GM12878 (cell line): ENCODE measurements at regions not wholly inside any gene's neighbourhood (a gene's known extent, or its start where the extent isn't known, plus 50 kb on each side); places are given as distances from the start of the nearest gene placed in this dataset.

Experiments
- ATAC-seq: fragments of 200-7000 bp; cut with Tn5 transposase; 3 replicates; pipeline ENCODE4 v1.9.1; 2020; ENCODE audit warnings: mild to moderate bottlenecking, moderate library complexity
- BruUV-seq: library from RNA; stranded (reverse); fragments of 400-500 nt; replicated peaks from 2 replicates; lab custom pipeline; 2021; lab: Mats Ljungman, UMichigan
- CTCF ChIA-PET: fragments of 300-600 bp; sonication (Branson Sonifier 250); formaldehyde crosslinking; extraction: SDS; loops from one replicate; lab custom pipeline; 2021; ENCODE audit warnings: inconsistent platforms; lab: Yijun Ruan, JAX
- POLR2A ChIA-PET: fragments of 350-600 bp; formaldehyde crosslinking; extraction: SDS; loops from one replicate; lab custom pipeline; 2021; ENCODE audit warnings: inconsistent platforms; lab: Charles Lee
- RAD21 ChIA-PET: fragments of 300-600 bp; sonication (Branson Sonifier 250); formaldehyde crosslinking; loops from one replicate; lab custom pipeline; 2023; ENCODE audit warnings: antibody characterized with exemption; ENCODE audit not compliant: unreplicated experiment; lab: Charles Lee
- SMC1A ChIA-PET: fragments of 300-600 bp; sonication (Branson Sonifier 250); formaldehyde crosslinking; loops from one replicate; lab custom pipeline; 2023; ENCODE audit not compliant: unreplicated experiment, uncharacterized antibody; lab: Charles Lee
- DNase-seq: peaks from one replicate; pipeline ENCODE4 v3.0.0-alpha.2; 2011; ENCODE audit warnings: low read depth, low spot score
- FAIRE-seq: peaks from 3 replicates; lab custom pipeline; 2011; peaks lifted over from hg19 to GRCh38; lab: Jason Lieb, UNC
- H2AFZ ChIP-seq: 2 replicates; pipeline ENCODE4 v1.6.0; 2011; ENCODE audit warnings: low read depth, low read length, control low read depth; ENCODE audit not compliant: control insufficient read depth
- H3K27ac ChIP-seq: 2 replicates; pipeline ENCODE4 v1.5.1; 2011; ENCODE audit warnings: control low read depth; ENCODE audit not compliant: control insufficient read depth, insufficient read depth
- H3K27me3 ChIP-seq, 2 experiments: replicated peaks in 1 of 2; 2 replicates each; pipeline versions ENCODE4 v1.6.0 to v1.6.1; 2011; ENCODE audit warnings: low read length in 1 of 2; ENCODE audit not compliant: control insufficient read depth in 2 of 2, insufficient read depth in 2 of 2
- H3K36me3 ChIP-seq, 2 experiments: 2 replicates each; pipeline ENCODE4 v1.5.1; 2011; ENCODE audit warnings: low read length in 1 of 2; ENCODE audit not compliant: control insufficient read depth in 2 of 2, insufficient read depth in 2 of 2
- H3K4me1 ChIP-seq: 2 replicates; pipeline ENCODE4 v1.6.1; 2011; ENCODE audit warnings: mild to moderate bottlenecking, low read length, moderate library complexity, mixed read lengths; ENCODE audit not compliant: control insufficient read depth, insufficient read depth
- H3K4me2 ChIP-seq: 2 replicates; pipeline ENCODE4 v1.6.0; 2011; ENCODE audit warnings: control low read depth; ENCODE audit not compliant: control insufficient read depth, insufficient read depth
- H3K4me3 ChIP-seq: fragments of 200-600 bp; sonication (generic); 2 replicates; pipeline ENCODE4 v1.5.1; 2016
- H3K79me2 ChIP-seq: 2 replicates; pipeline ENCODE4 v1.6.0; 2011; ENCODE audit warnings: low read length; ENCODE audit not compliant: control insufficient read depth, insufficient read depth
- H3K9ac ChIP-seq: 2 replicates; pipeline ENCODE4 v1.8.0; 2011; ENCODE audit warnings: low read length, control low read depth, mixed read lengths; ENCODE audit not compliant: control insufficient read depth, insufficient read depth
- H3K9me3 ChIP-seq: replicated peaks from 3 replicates; pipeline ENCODE4 v1.5.1; 2011; ENCODE audit warnings: mild to moderate bottlenecking, low read length; ENCODE audit not compliant: control insufficient read depth, insufficient read depth
- H4K20me1 ChIP-seq: 2 replicates; pipeline ENCODE4 v1.6.0; 2011; ENCODE audit not compliant: control insufficient read depth, insufficient read depth
- EGR1 ChIP-seq, 2 experiments: IDR thresholded peaks; 1 replicate in 1 of 2; 2 replicates in 1 of 2; pipeline ENCODE4 v1.6.1; 2011 to 2012; ENCODE audit warnings: low read depth in 2 of 2, low read length in 2 of 2, borderline replicate concordance in 1 of 2, mild to moderate bottlenecking in 1 of 2, moderate library complexity in 1 of 2
- FOS ChIP-seq: IDR thresholded peaks from 3 replicates; pipeline ENCODE4 v1.6.1; 2011; ENCODE audit warnings: borderline replicate concordance; ENCODE audit not compliant: insufficient read length; ENCODE audit errors: extremely low read depth
- KDM1A ChIP-seq: fragments of 200-600 bp; sonication (generic); IDR thresholded peaks from 2 replicates; pipeline ENCODE4 v1.6.1; 2016; ENCODE audit warnings: borderline replicate concordance
- LARP7 ChIP-seq: fragments of 450-650 bp; IDR thresholded peaks from 2 replicates; pipeline ENCODE4 v1.6.1; 2017; ENCODE audit warnings: mild to moderate bottlenecking
- RELA ChIP-seq: fragments of 450-650 bp; IDR thresholded peaks from 2 replicates; pipeline ENCODE4 v1.8.0; 2014; ENCODE audit warnings: borderline replicate concordance; ENCODE audit not compliant: partially characterized antibody
- STAT1 ChIP-seq: fragments of 450-650 bp; conservative IDR thresholded peaks from 2 replicates; pipeline ENCODE4 v1.6.1; 2014; ENCODE audit warnings: antibody characterized with exemption, mild to moderate bottlenecking
- USF2 ChIP-seq: IDR thresholded peaks from 2 replicates; pipeline ENCODE4 v1.6.1; 2011; ENCODE audit warnings: low read depth, low read length, improper control_type of control experiment, borderline replicate concordance
- YBX1 ChIP-seq: fragments of 450-650 bp; IDR thresholded peaks from 2 replicates; pipeline ENCODE4 v1.6.1; 2016; ENCODE audit warnings: antibody characterized with exemption
- ZBED1 ChIP-seq: IDR thresholded peaks from 2 replicates; pipeline ENCODE4 v1.6.1; 2016; ENCODE audit warnings: borderline replicate concordance
- ZNF592 ChIP-seq: fragments of 450-650 bp; IDR thresholded peaks from 2 replicates; pipeline ENCODE4 v1.6.1; 2017; ENCODE audit warnings: mild to moderate bottlenecking, moderate library complexity
- WGBS: methylation state at CpG from one replicate; pipeline ENCODE4 v1.1.6; 2016; ENCODE audit warnings: low lambda C conversion rate; ENCODE audit not compliant: insufficient replicate concordance, insufficient coverage; ENCODE audit errors: missing lambda C conversion rate; 5-methylcytosine and 5-hydroxymethylcytosine counted together
- in situ Hi-C: fragments of 300-500 bp; cut with MboI; formaldehyde crosslinking; loops from 9 replicates; pipeline ENCODE4 v1.14.3; 2018; ENCODE audit warnings: mixed read lengths
- intact Hi-C: fragments of 100-400 bp; cut with micrococcal nuclease; formaldehyde crosslinking; loops from one replicate; pipeline ENCODE4 v1.14.2; 2022; ENCODE audit not compliant: unreplicated experiment
- TF ChIP-seq, protein P1 (sequence below): fragments of 450-650 bp; IDR thresholded peaks from 2 replicates; pipeline ENCODE4 v1.6.1; 2014; ENCODE audit warnings: mild to moderate bottlenecking
- TF ChIP-seq, protein P2 (sequence below), 3 experiments: IDR thresholded peaks in 2 of 3; conservative IDR thresholded peaks in 1 of 3; 2 replicates each; pipeline ENCODE4 v1.5.1; 2011; ENCODE audit warnings: low read depth in 3 of 3, low read length in 3 of 3, mild to moderate bottlenecking in 3 of 3, control low read depth in 2 of 3, moderate library complexity in 2 of 3, inconsistent platforms in 1 of 3, mixed read lengths in 1 of 3; ENCODE audit not compliant: control insufficient read depth in 2 of 3, insufficient read depth in 1 of 3; ENCODE audit errors: extremely low read depth in 1 of 3

GRCh38 chr7:25520516-25520915 lies 292.2 kb upstream of the NPVF start:
- no peaks in the 10 kb centered on the region for H4K20me1 ChIP-seq
- intact Hi-C loops, result no loop called here

More at GRCh38 chr7:25520516-25520915, 292.2 kb upstream of the NPVF start:
- Histone ChIP-seq H3K27me3 (peaks cover 0 to under 1% of the 10 kb centered on the region in 2 experiments; a peak in 1 of 4 replicates), H3K4me3 (no peak overlapping the region), H3K9me3 (no peaks in the 10 kb centered on the region), H3K4me2 (no peak overlapping the region), H3K4me1 (no peaks in the 10 kb centered on the region), H3K79me2 (no peaks in the 10 kb centered on the region), H3K9ac (no peak overlapping the region), H3K36me3 (no peaks in the 10 kb centered on the region), H2AFZ (no peak overlapping the region), H3K27ac (no peak overlapping the region)
- POLR2A ChIA-PET, result no interaction called here
- DNase-seq (no peak), ATAC-seq (no peak), FAIRE-seq (no peak)
- SMC1A ChIA-PET, result no interaction called here
- in situ Hi-C loops, result no loop called here
- BruUV-seq, result no TSS peak
- TF ChIP-seq LARP7 (no peak), YBX1 (no peak), RELA (no peak), FOS (no peak), KDM1A (no peak), USF2 (no peak), EGR1 (IDR thresholded peaks at IDR 0.05; ENCODE audit: borderline replicate concordance in 1 of 2, low read depth in 2 of 2, low read length in 2 of 2) (no peak), STAT1 (no peak), ZNF592 (no peak), ZBED1 (no peak)
- TF ChIP-seq, protein P1, sequence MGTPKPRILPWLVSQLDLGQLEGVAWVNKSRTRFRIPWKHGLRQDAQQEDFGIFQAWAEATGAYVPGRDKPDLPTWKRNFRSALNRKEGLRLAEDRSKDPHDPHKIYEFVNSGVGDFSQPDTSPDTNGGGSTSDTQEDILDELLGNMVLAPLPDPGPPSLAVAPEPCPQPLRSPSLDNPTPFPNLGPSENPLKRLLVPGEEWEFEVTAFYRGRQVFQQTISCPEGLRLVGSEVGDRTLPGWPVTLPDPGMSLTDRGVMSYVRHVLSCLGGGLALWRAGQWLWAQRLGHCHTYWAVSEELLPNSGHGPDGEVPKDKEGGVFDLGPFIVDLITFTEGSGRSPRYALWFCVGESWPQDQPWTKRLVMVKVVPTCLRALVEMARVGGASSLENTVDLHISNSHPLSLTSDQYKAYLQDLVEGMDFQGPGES, result no peak
- TF ChIP-seq, protein P2, sequence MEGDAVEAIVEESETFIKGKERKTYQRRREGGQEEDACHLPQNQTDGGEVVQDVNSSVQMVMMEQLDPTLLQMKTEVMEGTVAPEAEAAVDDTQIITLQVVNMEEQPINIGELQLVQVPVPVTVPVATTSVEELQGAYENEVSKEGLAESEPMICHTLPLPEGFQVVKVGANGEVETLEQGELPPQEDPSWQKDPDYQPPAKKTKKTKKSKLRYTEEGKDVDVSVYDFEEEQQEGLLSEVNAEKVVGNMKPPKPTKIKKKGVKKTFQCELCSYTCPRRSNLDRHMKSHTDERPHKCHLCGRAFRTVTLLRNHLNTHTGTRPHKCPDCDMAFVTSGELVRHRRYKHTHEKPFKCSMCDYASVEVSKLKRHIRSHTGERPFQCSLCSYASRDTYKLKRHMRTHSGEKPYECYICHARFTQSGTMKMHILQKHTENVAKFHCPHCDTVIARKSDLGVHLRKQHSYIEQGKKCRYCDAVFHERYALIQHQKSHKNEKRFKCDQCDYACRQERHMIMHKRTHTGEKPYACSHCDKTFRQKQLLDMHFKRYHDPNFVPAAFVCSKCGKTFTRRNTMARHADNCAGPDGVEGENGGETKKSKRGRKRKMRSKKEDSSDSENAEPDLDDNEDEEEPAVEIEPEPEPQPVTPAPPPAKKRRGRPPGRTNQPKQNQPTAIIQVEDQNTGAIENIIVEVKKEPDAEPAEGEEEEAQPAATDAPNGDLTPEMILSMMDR (IDR thresholded peaks at IDR 0.05 in 2 of 3, conservative IDR thresholded peaks at IDR 0.05 in 1 of 3; ENCODE audit: control insufficient read depth in 2 of 3, extremely low read depth in 1 of 3, insufficient read depth in 1 of 3, low read depth in 3 of 3, low read length in 3 of 3), result no peak
- CTCF ChIA-PET, result no interaction called here
- 76% methylated on average over 6 of the region's 6 CpGs for WGBS
- RAD21 ChIA-PET, result no interaction called here
